A673 (cell line): ENCODE measurements at regions not wholly inside any gene's neighbourhood (a gene's known extent, or its start where the extent isn't known, plus 50 kb on each side); places are given as distances from the start of the nearest gene placed in this dataset.

Experiments
- CTCF ChIP-seq: fragments of 300-800, 200-600 bp; sonication (generic); conservative IDR thresholded peaks from 2 replicates; pipeline ENCODE4 v1.5.1; 2017; ENCODE audit warnings: low read depth, mild to moderate bottlenecking, antibody characterized with exemption, low read length, moderate library complexity, mixed read lengths
- EZH2 ChIP-seq: fragments of 200-600 bp; sonication (generic); IDR thresholded peaks from 2 replicates; pipeline ENCODE4 v1.6.1; 2017; ENCODE audit warnings: borderline replicate concordance, low read depth, mild to moderate bottlenecking, mixed read lengths, antibody characterized with exemption, low read length; ENCODE audit not compliant: poor library complexity, severe bottlenecking

- TF ChIP-seq CTCF = no peak
- no peak for TF ChIP-seq EZH2
These were observed 78.0 kb upstream of the PDHA2 start for GRCh38 chr4:95761871-95762270.
